Neuronal stem cell (in vitro differentiated cells): ENCODE measurements at regions not wholly inside any gene's neighbourhood (a gene's known extent, or its start where the extent isn't known, plus 50 kb on each side); places are given as distances from the start of the nearest gene placed in this dataset.

ENCODE experiments used
- DNase-seq: peaks from one replicate; pipeline ENCODE4 v3.0.0-alpha.2; 2013; ENCODE audit warnings: low spot score
- H2AFZ ChIP-seq: one replicate; pipeline ENCODE4 v1.6.1; 2013; ENCODE audit warnings: mild to moderate bottlenecking, low read length, inconsistent platforms
- H2AK5ac ChIP-seq: 2 replicates; pipeline ENCODE4 v1.6.1; 2013; ENCODE audit warnings: low read depth, mild to moderate bottlenecking, inconsistent platforms, low read length, moderate library complexity, mixed read lengths
- H2BK120ac ChIP-seq: 2 replicates; pipeline ENCODE4 v1.6.1; 2013; ENCODE audit warnings: low read depth, mild to moderate bottlenecking, inconsistent platforms, low read length, moderate library complexity, mixed read lengths
- H2BK12ac ChIP-seq: one replicate; pipeline ENCODE4 v1.6.1; 2013; ENCODE audit warnings: low read length, inconsistent platforms
- H2BK15ac ChIP-seq: 2 replicates; pipeline ENCODE4 v1.6.1; 2013; ENCODE audit warnings: mild to moderate bottlenecking, low read length, inconsistent platforms, mixed read lengths
- H2BK5ac ChIP-seq: one replicate; pipeline ENCODE4 v1.6.1; 2013; ENCODE audit warnings: inconsistent platforms, mild to moderate bottlenecking, low read length, moderate library complexity
- H3K14ac ChIP-seq: one replicate; pipeline ENCODE4 v1.6.1; 2013; ENCODE audit warnings: low read length, inconsistent platforms
- H3K18ac ChIP-seq: 2 replicates; pipeline ENCODE4 v1.6.1; 2013; ENCODE audit warnings: low read length, inconsistent platforms
- H3K23ac ChIP-seq: 2 replicates; pipeline ENCODE4 v1.6.1; 2013; ENCODE audit warnings: low read depth, mild to moderate bottlenecking, mixed read lengths, low read length, inconsistent platforms; ENCODE audit not compliant: poor library complexity
- H3K27ac ChIP-seq: replicated peaks from 3 replicates; pipeline ENCODE4 v1.5.1; 2013; ENCODE audit warnings: low read length, inconsistent platforms
- H3K27me3 ChIP-seq, 3 experiments: 2 replicates each; pipeline ENCODE4 v1.6.1; 2013; ENCODE audit warnings: low read length in 3 of 3, mild to moderate bottlenecking in 2 of 3, inconsistent platforms in 1 of 3, low read depth in 1 of 3, mixed read lengths in 1 of 3, moderate library complexity in 1 of 3; ENCODE audit not compliant: control insufficient read depth in 3 of 3, insufficient read depth in 3 of 3
- H3K36me3 ChIP-seq, 2 donors: replicated peaks in 1 of 2; 2 replicates each; pipeline ENCODE4 v1.6.1; 2013; ENCODE audit warnings: low read length in 2 of 2; ENCODE audit not compliant: control insufficient read depth in 2 of 2, insufficient read depth in 2 of 2
- H3K4ac ChIP-seq: 2 replicates; pipeline ENCODE4 v1.6.1; 2013; ENCODE audit warnings: inconsistent platforms, mild to moderate bottlenecking, low read length, moderate library complexity
- H3K4me1 ChIP-seq, 2 donors: 1 replicate in 1 of 2; 2 replicates in 1 of 2; pipeline ENCODE4 v1.6.1; 2013; ENCODE audit warnings: low read length in 2 of 2, low read depth in 1 of 2; ENCODE audit not compliant: control insufficient read depth in 2 of 2, insufficient read depth in 1 of 2
- H3K4me2 ChIP-seq: one replicate; pipeline ENCODE4 v1.6.1; 2013; ENCODE audit warnings: mild to moderate bottlenecking, low read length, inconsistent platforms; ENCODE audit not compliant: insufficient read depth, poor library complexity, severe bottlenecking
- H3K4me3 ChIP-seq, 2 donors: 2 replicates each; pipeline ENCODE4 v1.5.1; 2013; ENCODE audit warnings: low read length in 2 of 2, mild to moderate bottlenecking in 2 of 2, inconsistent platforms in 1 of 2, moderate library complexity in 1 of 2
- H3K79me1 ChIP-seq: one replicate; pipeline ENCODE4 v1.6.1; 2013; ENCODE audit warnings: low read depth, mild to moderate bottlenecking, inconsistent platforms, low read length, moderate library complexity
- H3K9ac ChIP-seq: one replicate; pipeline ENCODE4 v1.6.1; 2013; ENCODE audit warnings: mild to moderate bottlenecking, low read depth, low read length, inconsistent platforms; ENCODE audit not compliant: poor library complexity
- H3K9me3 ChIP-seq, 2 donors: replicated peaks in 1 of 2; 2 replicates each; pipeline versions ENCODE3 to v1.6.1; 2013; ENCODE audit warnings: low read length in 2 of 2, mild to moderate bottlenecking in 2 of 2, inconsistent platforms in 1 of 2, low read depth in 1 of 2, mixed read lengths in 1 of 2, moderate library complexity in 1 of 2; ENCODE audit not compliant: control insufficient read depth in 2 of 2, insufficient read depth in 1 of 2
- H4K8ac ChIP-seq: one replicate; pipeline ENCODE4 v1.6.1; 2013; ENCODE audit warnings: low read depth, mild to moderate bottlenecking, inconsistent platforms, low read length, moderate library complexity
- H4K91ac ChIP-seq: one replicate; pipeline ENCODE4 v1.6.1; 2013; ENCODE audit warnings: low read length, low read depth, mild to moderate bottlenecking, inconsistent platforms; ENCODE audit not compliant: poor library complexity
- WGBS, 2 donors: extraction: QIAGEN DNeasy Blood & Tissue Kit; methylation state at CpG; one replicate each; pipeline ENCODE4 v1.1.7; 2013; ENCODE audit warnings: missing lambda C conversion rate in 2 of 2, mixed read lengths in 1 of 2; ENCODE audit not compliant: insufficient read length in 2 of 2, insufficient replicate concordance in 1 of 2; ENCODE audit errors: extremely low coverage in 2 of 2; 5-methylcytosine and 5-hydroxymethylcytosine counted together

- no peak overlapping the region for H2BK120ac ChIP-seq
- WGBS, 2 donors, result no CpG with 5 or more reads among the region's 1 CpG
- no peak overlapping the region for H3K14ac ChIP-seq
- no peaks in the 10 kb centered on the region for H3K9me3 ChIP-seq
- no peak overlapping the region for H3K4me3 ChIP-seq
- H2BK12ac ChIP-seq, result no peak overlapping the region
- no peak overlapping the region for H2BK15ac ChIP-seq
- H3K4me1 ChIP-seq, result peaks cover 0 to 4% of the 10 kb centered on the region in 2 donors
- no peak overlapping the region for H3K9ac ChIP-seq
- no peak overlapping the region for H2AK5ac ChIP-seq
- no peak overlapping the region for H3K27ac ChIP-seq
- DNase-seq, result no peak
- no peak overlapping the region for H3K23ac ChIP-seq
- no peak overlapping the region for H3K18ac ChIP-seq
- peaks cover 0 to 70% (median 0%) of the 10 kb centered on the region in 3 experiments for H3K27me3 ChIP-seq
- no peaks in the 10 kb centered on the region for H3K36me3 ChIP-seq
- no peak overlapping the region for H4K91ac ChIP-seq
- H2AFZ ChIP-seq, result no peak overlapping the region
- no peak overlapping the region for H4K8ac ChIP-seq
- no peaks in the 10 kb centered on the region for H3K79me1 ChIP-seq
- no peak overlapping the region for H3K4ac ChIP-seq
- H2BK5ac ChIP-seq, result no peak overlapping the region
- H3K4me2 ChIP-seq, result no peak overlapping the region
Measured at GRCh38 chr5:77948476-77948875, 172.3 kb upstream of the TBCA start.

GRCh38 chr5:77947041-77947428 lies 170.9 kb upstream of the TBCA start:
- Histone ChIP-seq H3K4me2 (no peak overlapping the region), H2BK12ac (no peak overlapping the region), H2AFZ (no peak overlapping the region), H3K27ac (no peak overlapping the region), H3K9ac (no peak overlapping the region), H3K18ac (no peak overlapping the region), H3K79me1 (no peaks in the 10 kb centered on the region), H3K27me3 (peaks cover 0 to 59% (median 0%) of the 10 kb centered on the region in 3 experiments), H3K4me3 (no peak overlapping the region), H2BK15ac (no peak overlapping the region), H3K23ac (no peak overlapping the region), H3K4ac (no peak overlapping the region), H2BK5ac (no peak overlapping the region), H2AK5ac (no peak overlapping the region), H4K91ac (no peak overlapping the region), H3K9me3 (no peaks in the 10 kb centered on the region), H3K36me3 (no peaks in the 10 kb centered on the region), H3K4me1 (peaks cover 0 to 4% of the 10 kb centered on the region in 2 donors), H2BK120ac (no peak overlapping the region), H3K14ac (no peak overlapping the region), H4K8ac (no peak overlapping the region)
- no CpG with 5 or more reads among the region's 7 CpGs for WGBS, 2 donors
- no peak for DNase-seq

- Histone ChIP-seq H2BK5ac (no peak overlapping the region), H2BK15ac (no peak overlapping the region), H3K4me3 (no peak overlapping the region), H3K27ac (no peak overlapping the region), H3K79me1 (no peaks in the 10 kb centered on the region), H3K18ac (no peak overlapping the region), H3K14ac (no peak overlapping the region), H3K27me3 (peaks cover 0 to 54% (median 0%) of the 10 kb centered on the region in 3 experiments), H3K4me2 (no peak overlapping the region), H4K8ac (no peak overlapping the region), H3K4ac (no peak overlapping the region), H3K36me3 (no peaks in the 10 kb centered on the region), H2AK5ac (no peak overlapping the region), H2AFZ (no peak overlapping the region), H3K4me1 (peaks cover 0 to 4% of the 10 kb centered on the region in 2 donors), H2BK120ac (no peak overlapping the region), H3K9ac (no peak overlapping the region), H3K23ac (no peak overlapping the region), H3K9me3 (no peaks in the 10 kb centered on the region), H4K91ac (no peak overlapping the region), H2BK12ac (no peak overlapping the region)
- DNase-seq, result no peak
- WGBS, 2 donors, result no CpG with 5 or more reads among the region's 4 CpGs
Measured at GRCh38 chr5:77946381-77947040, 170.4 kb upstream of the TBCA start.

- no CpG with 5 or more reads among the region's 3 CpGs for WGBS, 2 donors
- Histone ChIP-seq H3K9me3 (no peaks in the 10 kb centered on the region), H3K14ac (no peak overlapping the region), H3K27me3 (peaks cover 0 to 52% (median 0%) of the 10 kb centered on the region in 3 experiments), H3K4ac (no peak overlapping the region), H3K27ac (no peak overlapping the region), H4K8ac (no peak overlapping the region), H2AK5ac (no peak overlapping the region), H2BK12ac (no peak overlapping the region), H3K23ac (no peak overlapping the region), H3K79me1 (no peaks in the 10 kb centered on the region), H4K91ac (no peak overlapping the region), H3K4me2 (no peak overlapping the region), H2BK5ac (no peak overlapping the region), H2BK15ac (no peak overlapping the region), H3K4me1 (peaks cover 0 to 4% of the 10 kb centered on the region in 2 donors), H3K4me3 (no peak overlapping the region), H2AFZ (no peak overlapping the region), H3K36me3 (no peaks in the 10 kb centered on the region), H3K18ac (no peak overlapping the region), H2BK120ac (no peak overlapping the region), H3K9ac (no peak overlapping the region)
- no peak for DNase-seq
Measured at GRCh38 chr5:77945874-77946273, 169.7 kb upstream of the TBCA start.
